A549 (cell line): ENCODE measurements at regions not wholly inside any gene's neighbourhood (a gene's known extent, or its start where the extent isn't known, plus 50 kb on each side); places are given as distances from the start of the nearest gene placed in this dataset.

Source experiments
- ATAC-seq, 2 experiments: fragments of 200-7000 bp in 1 of 2; fragments of >200 bp in 1 of 2; cut with Nextera tagmentation in 1 of 2; cut with Tn5 transposase in 1 of 2; 3 replicates each; pipeline versions ENCODE4 v1.8.0 to v1.9.1; 2018 to 2020; ENCODE audit warnings: mild to moderate bottlenecking in 1 of 2, moderate library complexity in 1 of 2
- CTCF ChIA-PET: fragments of 300-600 bp; sonication (Branson Sonifier 250); formaldehyde crosslinking; extraction: SDS; loops from one replicate; lab custom pipeline; 2021; ENCODE audit warnings: antibody characterized with exemption, inconsistent platforms; lab: Yijun Ruan, JAX
- POLR2A ChIA-PET: fragments of 350-600 bp; formaldehyde crosslinking; extraction: SDS; loops from one replicate; lab custom pipeline; 2021; ENCODE audit warnings: antibody characterized with exemption, inconsistent platforms; lab: Yijun Ruan, JAX
- DNase-seq, 2 experiments: peaks; one replicate each; pipeline versions ENCODE4 v3.0.0 to v3.0.0-alpha.2; 2011 to 2016; ENCODE audit warnings: low read depth in 1 of 2, low spot score in 1 of 2
- FAIRE-seq: peaks from 2 replicates; lab custom pipeline; 2011; peaks lifted over from hg19 to GRCh38; lab: Jason Lieb, UNC
- H3K27ac ChIP-seq, 2 experiments: fragments of >200 bp; sonication (Bioruptor Twin); formaldehyde crosslinking; 3 replicates each; pipeline ENCODE4 v1.5.1; 2016 to 2017
- H3K4me1 ChIP-seq: fragments of >200 bp; sonication (Bioruptor Twin); formaldehyde crosslinking; 3 replicates; pipeline ENCODE4 v1.6.1; 2016
- H3K4me2 ChIP-seq: fragments of >200 bp; sonication (Bioruptor Twin); formaldehyde crosslinking; 3 replicates; pipeline ENCODE4 v1.6.1; 2016
- H3K4me3 ChIP-seq: fragments of >200 bp; sonication (Bioruptor Twin); formaldehyde crosslinking; 3 replicates; pipeline ENCODE4 v1.5.1; 2016
- H3K9me3 ChIP-seq: fragments of >200 bp; sonication (Bioruptor Twin); formaldehyde crosslinking; 3 replicates; pipeline ENCODE4 v1.6.1; 2016
- ATOH8 ChIP-seq: fragments of 250-450 bp; sonication (Bioruptor Pico); IDR thresholded peaks from 2 replicates; pipeline ENCODE4 v1.5.0; 2020; ENCODE audit warnings: low read depth, mild to moderate bottlenecking, moderate library complexity
- BCL3 ChIP-seq: fragments of >200 bp; sonication (Bioruptor Twin); formaldehyde crosslinking; IDR thresholded peaks from 3 replicates; pipeline ENCODE4 v1.6.1; 2016
- BHLHE40 ChIP-seq: IDR thresholded peaks from 2 replicates; pipeline ENCODE4 v1.6.1; 2012; ENCODE audit warnings: low read depth, low read length, inconsistent platforms
- CBX2 ChIP-seq: fragments of 200-600 bp; sonication (generic); IDR thresholded peaks from 2 replicates; pipeline ENCODE4 v1.6.1; 2016; ENCODE audit warnings: low read depth, mild to moderate bottlenecking, borderline replicate concordance
- CBX8 ChIP-seq: fragments of 200-600 bp; sonication (generic); IDR thresholded peaks from 2 replicates; pipeline ENCODE4 v1.6.1; 2016
- CHD2 ChIP-seq: fragments of 150-350 bp; IDR thresholded peaks from 2 replicates; pipeline ENCODE4 v1.6.1; 2014; ENCODE audit warnings: low read length; ENCODE audit not compliant: partially characterized antibody
- CHD4 ChIP-seq: fragments of 200-600 bp; sonication (generic); IDR thresholded peaks from 2 replicates; pipeline ENCODE4 v1.6.1; 2016; ENCODE audit warnings: antibody characterized with exemption, mild to moderate bottlenecking, borderline replicate concordance
- CTCF ChIP-seq: fragments of >200 bp; sonication (Bioruptor Twin); formaldehyde crosslinking; IDR thresholded peaks from 3 replicates; pipeline ENCODE4 v1.5.1; 2016
- EHF ChIP-seq: fragments of 250-450 bp; sonication (Bioruptor Pico); IDR thresholded peaks from 2 replicates; pipeline ENCODE4 v1.5.0; 2020; ENCODE audit warnings: mild to moderate bottlenecking
- ESRRA ChIP-seq: fragments of 150-350 bp; IDR thresholded peaks from 2 replicates; pipeline ENCODE4 v1.6.1; 2014; ENCODE audit warnings: mild to moderate bottlenecking, low read length, borderline replicate concordance
- FOXS1 ChIP-seq: fragments of 250-450 bp; sonication (Bioruptor Pico); IDR thresholded peaks from 2 replicates; pipeline ENCODE4 v1.5.0; 2020; ENCODE audit warnings: mild to moderate bottlenecking, moderate library complexity
- GATA3 ChIP-seq: IDR thresholded peaks from 2 replicates; pipeline ENCODE4 v1.6.1; 2012; ENCODE audit warnings: borderline replicate concordance
- HES2 ChIP-seq: fragments of >200 bp; sonication (Bioruptor Twin); formaldehyde crosslinking; IDR thresholded peaks from 2 replicates; pipeline ENCODE4 v1.6.1; 2016
- HOXA7 ChIP-seq: fragments of 250-450 bp; sonication (Bioruptor Pico); IDR thresholded peaks from 2 replicates; pipeline ENCODE4 v1.5.0; 2020; ENCODE audit warnings: mild to moderate bottlenecking, moderate library complexity
- JUNB ChIP-seq: fragments of >200 bp; sonication (Bioruptor Twin); formaldehyde crosslinking; IDR thresholded peaks from 2 replicates; pipeline ENCODE4 v1.6.1; 2016
- KDM5A ChIP-seq: fragments of 200-600 bp; sonication (generic); IDR thresholded peaks from 2 replicates; pipeline ENCODE4 v1.6.1; 2016; ENCODE audit warnings: antibody characterized with exemption, mild to moderate bottlenecking
- MAFK ChIP-seq: fragments of 450-650 bp; IDR thresholded peaks from 2 replicates; pipeline ENCODE4 v1.6.1; 2014; ENCODE audit not compliant: partially characterized antibody
- NFE2L2 ChIP-seq: fragments of 150-350 bp; conservative IDR thresholded peaks from 2 replicates; pipeline ENCODE4 v1.6.1; 2014; ENCODE audit warnings: low read length
- POLR2A ChIP-seq: IDR thresholded peaks from 2 replicates; pipeline ENCODE4 v1.6.1; 2012; ENCODE audit warnings: mild to moderate bottlenecking, low read length
- POLR2AphosphoS2 ChIP-seq: conservative IDR thresholded peaks from 2 replicates; pipeline ENCODE4 v1.6.1; 2012; ENCODE audit warnings: low read length, improper control_type of control experiment, inconsistent platforms
- RAD21 ChIP-seq, 2 experiments: fragments of >200 bp in 1 of 2; sonication (Bioruptor Twin) in 1 of 2; formaldehyde crosslinking in 1 of 2; IDR thresholded peaks in 1 of 2; conservative IDR thresholded peaks in 1 of 2; 2 replicates in 1 of 2; 3 replicates in 1 of 2; pipeline ENCODE4 v1.6.1; 2012 to 2018; ENCODE audit warnings: inconsistent platforms in 1 of 2
- RARB ChIP-seq: fragments of 250-450 bp; sonication (Bioruptor Pico); IDR thresholded peaks from 2 replicates; pipeline ENCODE4 v1.8.0; 2021; ENCODE audit warnings: mild to moderate bottlenecking, moderate library complexity
- RFX5 ChIP-seq: fragments of 450-650 bp; IDR thresholded peaks from 2 replicates; pipeline ENCODE4 v1.7.1; 2014; ENCODE audit warnings: antibody characterized with exemption, mild to moderate bottlenecking, moderate library complexity
- RNF2 ChIP-seq: fragments of 200-600 bp; sonication (generic); IDR thresholded peaks from 2 replicates; pipeline ENCODE4 v1.6.1; 2016; ENCODE audit warnings: low read depth, mild to moderate bottlenecking, antibody characterized with exemption, moderate library complexity, borderline replicate concordance
- SREBF2 ChIP-seq: fragments of 450-650 bp; IDR thresholded peaks from 2 replicates; pipeline ENCODE4 v1.6.1; 2014; ENCODE audit warnings: mild to moderate bottlenecking, moderate library complexity
- TFCP2L1 ChIP-seq: fragments of 250-450 bp; sonication (Bioruptor Pico); IDR thresholded peaks from 2 replicates; pipeline ENCODE4 v1.5.0; 2021; ENCODE audit warnings: mild to moderate bottlenecking
- TP53 ChIP-seq: fragments of 250-450 bp; sonication (Bioruptor Pico); IDR thresholded peaks from 2 replicates; pipeline ENCODE4 v1.5.0; 2021; ENCODE audit warnings: mild to moderate bottlenecking, moderate library complexity
- USF2 ChIP-seq: fragments of 450-650 bp; IDR thresholded peaks from 2 replicates; pipeline ENCODE4 v1.6.1; 2014; ENCODE audit warnings: antibody characterized with exemption
- ZFP36 ChIP-seq: fragments of 450-650 bp; IDR thresholded peaks from 2 replicates; pipeline ENCODE4 v1.6.1; 2014; ENCODE audit warnings: borderline replicate concordance; ENCODE audit not compliant: partially characterized antibody
- ZSCAN20 ChIP-seq: fragments of 250-450 bp; sonication (Bioruptor Pico); IDR thresholded peaks from 2 replicates; pipeline ENCODE4 v1.8.0; 2022; ENCODE audit warnings: mild to moderate bottlenecking, moderate library complexity
- WGBS: methylation state at CpG from one replicate; pipeline ENCODE4 v1.1.6; 2017; ENCODE audit errors: missing lambda C conversion rate; 5-methylcytosine and 5-hydroxymethylcytosine counted together

- WGBS: 20% methylated on average over 1 of the region's 1 CpG
- DNase-seq (no peak), FAIRE-seq (no peak), ATAC-seq (no peak)
- Histone ChIP-seq H3K4me3 (no peak overlapping the region), H3K27ac (no peak overlapping the region), H3K9me3 (no peaks in the 10 kb centered on the region), H3K4me2 (no peak overlapping the region), H3K4me1 (no peaks in the 10 kb centered on the region)
- POLR2A ChIA-PET: no interaction called here
- TF ChIP-seq ESRRA: no peak
- TF ChIP-seq HES2: no peak
- no peak for TF ChIP-seq CHD2
- TF ChIP-seq BCL3: no peak
- TF ChIP-seq HOXA7: no peak
- TF ChIP-seq JUNB: no peak
- TF ChIP-seq GATA3: no peak
- no peak for TF ChIP-seq CHD4
- TF ChIP-seq ZSCAN20 (CRISPR knock-in tag): no peak
- no peak for TF ChIP-seq RARB (CRISPR knock-in tag)
- TF ChIP-seq CBX2: no peak
- TF ChIP-seq CTCF: no peak
- no peak for TF ChIP-seq ATOH8 (CRISPR knock-in tag)
- no peak for TF ChIP-seq RNF2
- CTCF ChIA-PET: interaction anchor here (0.9 kb wide), 1 partner anchor 102 kb away, joined by 3 read pairs; no protein-coding TSS in a partner anchor
Measured at GRCh38 chr10:124286621-124287020, 132.1 kb downstream of the OAT start.

- no peak for FAIRE-seq
- ChIA-PET CTCF (interaction anchor here (0.9 kb wide), 1 partner anchor 103 kb away, joined by 3 read pairs; no protein-coding TSS in a partner anchor), POLR2A (no interaction called here)
- Histone ChIP-seq H3K27ac (no peak overlapping the region), H3K4me1 (no peaks in the 10 kb centered on the region), H3K9me3 (no peaks in the 10 kb centered on the region), H3K4me2 (no peak overlapping the region), H3K4me3 (no peak overlapping the region)
- WGBS: 69% methylated on average over 21 of the region's 21 CpGs
- ATAC-seq: no peak
- no peak for DNase-seq
- TF ChIP-seq CBX8: no peak
- no peak for TF ChIP-seq MAFK
- no peak for TF ChIP-seq TFCP2L1 (CRISPR knock-in tag)
- TF ChIP-seq FOXS1 (CRISPR knock-in tag): no peak
- no peak for TF ChIP-seq POLR2AphosphoS2
- TF ChIP-seq RAD21 (conservative IDR thresholded peaks at IDR 0.05 in 1 of 2, IDR thresholded peaks at IDR 0.05 in 1 of 2): no peak
- TF ChIP-seq USF2: no peak
- no peak for TF ChIP-seq SREBF2
- TF ChIP-seq ZFP36: no peak
- no peak for TF ChIP-seq BHLHE40
- no peak for TF ChIP-seq EHF (CRISPR knock-in tag)
- TF ChIP-seq KDM5A: no peak
- TF ChIP-seq RFX5: no peak
- no peak for TF ChIP-seq NFE2L2
- no peak for TF ChIP-seq TP53
- TF ChIP-seq POLR2A: no peak
Measured at GRCh38 chr10:124285587-124286527, 132.9 kb downstream of the OAT start.
